ENCODE measurements at regions not wholly inside any gene's neighbourhood (a gene's known extent, or its start where the extent isn't known, plus 50 kb on each side); places are given as distances from the start of the nearest gene placed in this dataset.

DNA sequence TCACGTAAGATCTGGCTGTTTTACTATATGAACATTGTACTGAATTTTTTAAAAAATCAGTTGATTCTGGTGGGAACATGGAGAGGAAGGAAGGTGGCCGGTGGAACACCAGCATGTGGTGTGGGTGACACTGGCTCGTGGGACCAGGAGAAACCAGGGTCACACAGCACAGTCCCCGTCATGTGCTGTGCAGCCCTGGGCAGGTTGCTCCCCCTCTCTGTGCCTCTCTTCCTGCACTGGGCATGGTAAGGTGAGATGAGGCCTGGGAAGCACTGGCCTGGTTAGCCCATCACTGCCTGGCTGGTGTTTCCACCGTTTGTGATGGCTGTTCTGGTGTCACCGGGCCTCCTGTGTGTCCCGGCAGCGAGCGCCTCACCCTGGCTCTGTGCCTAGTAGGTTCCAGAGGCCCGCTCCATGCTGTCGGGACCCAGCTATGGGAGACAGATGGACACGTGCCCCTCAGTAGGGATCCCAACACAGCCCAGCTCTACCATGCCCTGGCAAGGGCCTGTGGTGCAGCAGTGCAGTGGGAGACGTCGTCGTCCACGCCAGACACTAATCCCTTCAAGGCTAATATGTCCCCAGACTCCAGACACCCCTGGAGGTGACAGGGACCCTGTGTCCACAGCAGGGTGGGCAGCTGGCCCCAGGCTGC, 88.2 kb upstream of the LINC01488 start:
- TF ChIP-seq, protein P1, sequence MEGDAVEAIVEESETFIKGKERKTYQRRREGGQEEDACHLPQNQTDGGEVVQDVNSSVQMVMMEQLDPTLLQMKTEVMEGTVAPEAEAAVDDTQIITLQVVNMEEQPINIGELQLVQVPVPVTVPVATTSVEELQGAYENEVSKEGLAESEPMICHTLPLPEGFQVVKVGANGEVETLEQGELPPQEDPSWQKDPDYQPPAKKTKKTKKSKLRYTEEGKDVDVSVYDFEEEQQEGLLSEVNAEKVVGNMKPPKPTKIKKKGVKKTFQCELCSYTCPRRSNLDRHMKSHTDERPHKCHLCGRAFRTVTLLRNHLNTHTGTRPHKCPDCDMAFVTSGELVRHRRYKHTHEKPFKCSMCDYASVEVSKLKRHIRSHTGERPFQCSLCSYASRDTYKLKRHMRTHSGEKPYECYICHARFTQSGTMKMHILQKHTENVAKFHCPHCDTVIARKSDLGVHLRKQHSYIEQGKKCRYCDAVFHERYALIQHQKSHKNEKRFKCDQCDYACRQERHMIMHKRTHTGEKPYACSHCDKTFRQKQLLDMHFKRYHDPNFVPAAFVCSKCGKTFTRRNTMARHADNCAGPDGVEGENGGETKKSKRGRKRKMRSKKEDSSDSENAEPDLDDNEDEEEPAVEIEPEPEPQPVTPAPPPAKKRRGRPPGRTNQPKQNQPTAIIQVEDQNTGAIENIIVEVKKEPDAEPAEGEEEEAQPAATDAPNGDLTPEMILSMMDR (IDR thresholded peaks at IDR 0.05), result no peak
- no peak for TF ChIP-seq POLR2AphosphoS5 (IDR thresholded peaks at IDR 0.05)
- Histone ChIP-seq H3K9me3 (no peaks in the 10 kb centered on the region), H3K27ac (no peak overlapping the region), H3K36me3 (no peaks in the 10 kb centered on the region), H3K4me1 (replicated peaks) (no peaks in the 10 kb centered on the region), H3K27me3 (replicated peaks; ENCODE audit: insufficient read depth) (no peaks in the 10 kb centered on the region), H3K4me3 (no peak overlapping the region)
- 93% methylated on average over 12 of the region's 16 CpGs for WGBS
- intact Hi-C loops (cut with DNase I), result no loop called here
- DNase-seq (ENCODE audit: low spot score), result no peak

DNA sequence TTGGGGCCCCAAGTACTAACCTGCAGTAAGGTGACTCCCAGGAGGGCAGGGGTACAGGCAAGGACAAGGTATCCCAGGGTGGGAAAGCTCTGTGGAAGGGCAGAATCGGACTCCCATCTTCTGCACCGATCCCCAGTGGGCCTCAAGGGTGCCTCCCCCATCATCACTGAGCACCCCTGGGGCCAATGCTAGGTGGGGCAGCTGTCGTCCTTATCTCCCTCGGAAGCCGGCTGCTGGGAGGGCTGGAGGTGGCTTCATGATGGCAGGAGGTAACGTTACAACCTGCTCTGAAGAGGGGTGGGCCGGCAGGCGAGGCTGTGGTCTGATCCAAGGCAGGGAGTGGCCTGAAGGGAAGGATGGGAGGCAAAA, 87.6 kb upstream of the LINC01488 start:
- WGBS, result 82% methylated on average over 6 of the region's 8 CpGs
- no peak overlapping the region for H3K27ac ChIP-seq
- intact Hi-C loops (cut with DNase I), result no loop called here

DNA sequence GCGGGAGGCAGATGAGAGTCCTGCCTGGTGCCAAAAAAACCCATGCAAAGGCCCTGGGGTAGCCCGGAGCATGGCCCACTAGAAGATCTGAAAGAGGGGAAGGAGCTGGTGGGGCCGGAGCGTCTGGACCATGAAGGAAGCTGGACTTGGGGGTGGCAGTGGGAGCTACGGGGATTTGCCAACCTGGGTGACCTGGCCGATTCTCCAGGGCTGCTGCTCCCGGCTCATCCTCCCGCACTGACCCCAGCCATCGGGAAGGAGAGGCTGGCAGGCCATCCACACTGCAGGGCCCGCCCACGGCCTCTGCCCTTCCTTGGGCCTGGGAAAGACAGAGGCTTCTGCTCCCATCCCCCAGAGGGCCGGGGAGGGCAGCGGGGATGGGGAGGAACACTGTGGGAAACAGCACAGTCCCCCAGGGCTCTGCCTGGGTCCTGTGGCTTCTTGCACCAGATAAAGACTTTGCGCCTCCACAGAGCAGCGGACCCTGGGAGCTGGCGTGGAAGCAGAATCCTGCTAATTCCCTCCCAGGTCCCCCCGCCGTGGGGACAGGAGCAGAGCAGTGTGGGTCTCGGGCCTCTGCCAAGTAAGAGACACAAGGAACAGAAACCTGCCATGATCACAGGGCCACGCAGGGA, 87.1 kb upstream of the LINC01488 start:
- no peak overlapping the region for H3K27ac ChIP-seq
- WGBS, result 85% methylated on average over 16 of the region's 20 CpGs
- TF ChIP-seq POLR2A (IDR thresholded peaks at IDR 0.05) (no peak), POLR2AphosphoS5 (IDR thresholded peaks at IDR 0.05) (no peak)
- TF ChIP-seq, protein P1 (IDR thresholded peaks at IDR 0.05), result no peak
- DNase-seq (ENCODE audit: low spot score), result no peak
- no peak overlapping the region for H3K4me3 ChIP-seq
- H3K27me3 ChIP-seq (replicated peaks; ENCODE audit: insufficient read depth), result no peaks in the 10 kb centered on the region
- no peaks in the 10 kb centered on the region for H3K4me1 ChIP-seq (replicated peaks)
- no peaks in the 10 kb centered on the region for H3K9me3 ChIP-seq
- no peaks in the 10 kb centered on the region for H3K36me3 ChIP-seq
- intact Hi-C loops (cut with DNase I), result no loop called here

More for the DNA sequence above, 87.6 kb upstream of the LINC01488 start:
- H3K27me3 ChIP-seq (replicated peaks; ENCODE audit: insufficient read depth), result no peaks in the 10 kb centered on the region
- no peaks in the 10 kb centered on the region for H3K36me3 ChIP-seq
- no peak overlapping the region for H3K4me3 ChIP-seq
- no peaks in the 10 kb centered on the region for H3K4me1 ChIP-seq (replicated peaks)
- no peak for DNase-seq (ENCODE audit: low spot score)
- TF ChIP-seq POLR2AphosphoS5 (IDR thresholded peaks at IDR 0.05) (no peak), POLR2A (IDR thresholded peaks at IDR 0.05) (no peak)
- TF ChIP-seq, protein P1 (IDR thresholded peaks at IDR 0.05), result no peak
- no peaks in the 10 kb centered on the region for H3K9me3 ChIP-seq

DNA sequence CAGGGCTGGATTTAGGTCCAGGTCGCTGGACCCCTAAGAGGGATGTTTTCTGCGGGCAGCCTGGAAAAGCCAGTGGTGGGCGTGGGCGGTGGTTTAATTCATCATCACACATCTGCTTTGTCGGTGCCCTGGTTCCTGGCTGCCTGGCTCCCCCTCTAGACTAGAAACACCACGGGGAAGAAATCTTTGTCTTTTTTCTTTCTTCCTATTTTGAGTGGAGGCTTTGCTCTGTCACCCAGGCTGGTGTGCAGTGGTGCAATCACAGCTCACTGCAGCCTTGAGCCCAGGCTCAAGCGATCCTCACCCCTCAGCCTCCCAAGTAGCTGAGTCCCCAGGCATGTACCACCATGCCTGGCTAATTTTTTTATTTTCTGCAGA, 86.6 kb upstream of the LINC01488 start:
- DNase-seq (ENCODE audit: low spot score), result no peak
- H3K9me3 ChIP-seq, result no peaks in the 10 kb centered on the region
- no peaks in the 10 kb centered on the region for H3K36me3 ChIP-seq
- TF ChIP-seq POLR2AphosphoS5 (IDR thresholded peaks at IDR 0.05) (no peak), POLR2A (IDR thresholded peaks at IDR 0.05) (no peak)
- TF ChIP-seq, protein P1 (IDR thresholded peaks at IDR 0.05), result no peak
- H3K27me3 ChIP-seq (replicated peaks; ENCODE audit: insufficient read depth), result no peaks in the 10 kb centered on the region
- H3K4me1 ChIP-seq (replicated peaks), result no peaks in the 10 kb centered on the region
- H3K4me3 ChIP-seq, result no peak overlapping the region
- WGBS, result 79% methylated on average over 7 of the region's 7 CpGs
- H3K27ac ChIP-seq, result no peak overlapping the region
- intact Hi-C loops (cut with DNase I), result no loop called here

DNA sequence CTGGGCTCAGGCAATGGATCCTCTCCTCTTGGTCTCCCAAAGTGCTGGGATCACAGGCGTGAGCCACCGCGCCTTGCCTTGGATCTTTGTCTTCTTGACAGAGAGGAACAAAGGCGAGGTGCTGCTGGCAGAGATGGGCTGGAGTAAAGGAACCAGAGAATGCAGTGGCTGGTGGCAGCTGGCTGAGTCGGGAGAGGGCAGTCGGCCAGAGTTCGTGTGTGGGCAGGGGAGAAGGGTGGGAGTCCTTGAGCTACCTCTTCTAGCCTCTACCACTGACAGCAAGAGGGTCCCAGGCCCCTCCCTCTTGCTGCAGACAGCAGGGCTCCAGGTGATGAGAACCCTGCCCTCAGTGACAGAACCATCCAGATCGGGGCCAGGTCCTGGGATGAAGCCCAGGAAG, 86.2 kb upstream of the LINC01488 start:
- H3K27ac ChIP-seq, result no peak overlapping the region
- intact Hi-C loops (cut with DNase I), result no loop called here
- no peaks in the 10 kb centered on the region for H3K4me1 ChIP-seq (replicated peaks)
- DNase-seq (ENCODE audit: low spot score), result no peak
- no peaks in the 10 kb centered on the region for H3K27me3 ChIP-seq (replicated peaks; ENCODE audit: insufficient read depth)
- TF ChIP-seq, protein P1 (IDR thresholded peaks at IDR 0.05), result no peak
- TF ChIP-seq POLR2A (IDR thresholded peaks at IDR 0.05), result no peak
- no peak for TF ChIP-seq POLR2AphosphoS5 (IDR thresholded peaks at IDR 0.05)
- H3K4me3 ChIP-seq, result no peak overlapping the region
- 62% methylated on average over 8 of the region's 8 CpGs for WGBS
- no peaks in the 10 kb centered on the region for H3K9me3 ChIP-seq
- H3K36me3 ChIP-seq, result no peaks in the 10 kb centered on the region

Data from prostate gland (tissue), 2 donors.